ENCODE measurements at regions not wholly inside any gene's neighbourhood (a gene's known extent, or its start where the extent isn't known, plus 50 kb on each side); places are given as distances from the start of the nearest gene placed in this dataset.

- WGBS (ENCODE audit: insufficient coverage) = 63% methylated on average over 3 of the region's 4 CpGs
- H3K4me2 ChIP-seq (replicated peaks; ENCODE audit: extremely low read depth, low read length, poor library complexity, severe bottlenecking) = no peak overlapping the region
- H3K4me3 Mint-ChIP-seq = no peak overlapping the region
- no peak for DNase-seq
- TF ChIP-seq CTCF (IDR thresholded peaks at IDR 0.05) = no peak
- intact Hi-C loops (cut with micrococcal nuclease) = no loop called here
- H3K27ac Mint-ChIP-seq = no peak overlapping the region
- H2AFZ ChIP-seq (ENCODE audit: insufficient read depth, low read depth, low read length, poor library complexity, severe bottlenecking) = no peak overlapping the region
- no peak overlapping the region for H3K4me3 ChIP-seq (replicated peaks in 1 of 3; ENCODE audit: low read depth in 2 of 3, low read length in 3 of 3)
- H3K4me1 ChIP-seq (ENCODE audit: control insufficient read depth in 1 of 2, insufficient read depth in 2 of 2, low read length in 2 of 2) = no peaks in the 10 kb centered on the region
- no peaks in the 10 kb centered on the region for H3K4me1 Mint-ChIP-seq
- no peaks in the 10 kb centered on the region for H3K36me3 ChIP-seq (replicated peaks in 1 of 2; ENCODE audit: control insufficient read depth in 1 of 2, insufficient read depth in 2 of 2, low read length in 2 of 2)
- H3K27ac ChIP-seq (ENCODE audit: low read depth in 1 of 2, low read length in 2 of 2) = no peak overlapping the region
- H3K79me2 ChIP-seq (ENCODE audit: insufficient read depth, low read length) = no peaks in the 10 kb centered on the region
- no peak overlapping the region for H3K9ac ChIP-seq (ENCODE audit: insufficient read depth, low read length, poor library complexity, severe bottlenecking)
- H4K20me1 ChIP-seq (ENCODE audit: insufficient read depth, low read length) = no peaks in the 10 kb centered on the region
- peaks cover 19 to 31% of the 10 kb centered on the region in 2 donors for H3K9me3 ChIP-seq (replicated peaks in 1 of 2; ENCODE audit: control insufficient read depth in 1 of 2, insufficient read depth in 1 of 2, low read length in 2 of 2)
- H3K27me3 ChIP-seq (ENCODE audit: control insufficient read depth in 2 of 2, insufficient read depth in 2 of 2, low read length in 2 of 2) = no peaks in the 10 kb centered on the region
- no peaks in the 10 kb centered on the region for H3K36me3 Mint-ChIP-seq
- no peaks in the 10 kb centered on the region for H3K27me3 Mint-ChIP-seq (ENCODE audit: low read depth in 3 of 3)
- peaks cover 3 to 25% (median 14%) of the 10 kb centered on the region in 7 donors for H3K9me3 Mint-ChIP-seq
Observed at GRCh38 chr2:35787302-35788031, 568.1 kb upstream of the CRIM1 start.

- peaks cover 4 to 25% (median 21%) of the 10 kb centered on the region in 7 donors for H3K9me3 Mint-ChIP-seq
- H3K36me3 Mint-ChIP-seq = no peaks in the 10 kb centered on the region
Observed at GRCh38 chr2:35785564-35785963, 570.0 kb upstream of the CRIM1 start.

More at GRCh38 chr2:35785564-35785963, 570.0 kb upstream of the CRIM1 start:
- Histone ChIP-seq H3K4me2 (replicated peaks; ENCODE audit: extremely low read depth, low read length, poor library complexity, severe bottlenecking) (no peak overlapping the region), H3K36me3 (replicated peaks in 1 of 2; ENCODE audit: control insufficient read depth in 1 of 2, insufficient read depth in 2 of 2, low read length in 2 of 2) (no peaks in the 10 kb centered on the region), H3K9ac (ENCODE audit: insufficient read depth, low read length, poor library complexity, severe bottlenecking) (no peak overlapping the region), H3K4me3 (replicated peaks in 1 of 3; ENCODE audit: low read depth in 2 of 3, low read length in 3 of 3) (no peak overlapping the region), H3K79me2 (ENCODE audit: insufficient read depth, low read length) (no peaks in the 10 kb centered on the region), H4K20me1 (ENCODE audit: insufficient read depth, low read length) (no peaks in the 10 kb centered on the region), H3K27me3 (ENCODE audit: control insufficient read depth in 2 of 2, insufficient read depth in 2 of 2, low read length in 2 of 2) (no peaks in the 10 kb centered on the region), H3K9me3 (replicated peaks in 1 of 2; ENCODE audit: control insufficient read depth in 1 of 2, insufficient read depth in 1 of 2, low read length in 2 of 2) (peaks cover 19 to 34% of the 10 kb centered on the region in 2 donors), H2AFZ (ENCODE audit: insufficient read depth, low read depth, low read length, poor library complexity, severe bottlenecking) (no peak overlapping the region), H3K4me1 (ENCODE audit: control insufficient read depth in 1 of 2, insufficient read depth in 2 of 2, low read length in 2 of 2) (no peaks in the 10 kb centered on the region), H3K27ac (ENCODE audit: low read depth in 1 of 2, low read length in 2 of 2) (no peak overlapping the region)
- no peaks in the 10 kb centered on the region for H3K27me3 Mint-ChIP-seq (ENCODE audit: low read depth in 3 of 3)
- intact Hi-C loops (cut with micrococcal nuclease) = no loop called here
- DNase-seq = no peak
- no peak for TF ChIP-seq CTCF (IDR thresholded peaks at IDR 0.05)
- H3K4me1 Mint-ChIP-seq = no peaks in the 10 kb centered on the region
- H3K27ac Mint-ChIP-seq = no peak overlapping the region
- H3K4me3 Mint-ChIP-seq = no peak overlapping the region

Data from CD14-positive monocyte (primary cell).